Bronchial epithelial cell (primary cell): ENCODE measurements at regions not wholly inside any gene's neighbourhood (a gene's known extent, or its start where the extent isn't known, plus 50 kb on each side); places are given as distances from the start of the nearest gene placed in this dataset.

Experiments
- DNase-seq: peaks from one replicate; pipeline ENCODE4 v3.0.0-alpha.2; 2010; ENCODE audit warnings: low read depth
- FAIRE-seq: peaks from 2 replicates; lab custom pipeline; 2011; peaks lifted over from hg19 to GRCh38; lab: Jason Lieb, UNC
- H3K27me3 ChIP-seq: 2 replicates; pipeline ENCODE4 v1.5.1; 2011; ENCODE audit warnings: low read length; ENCODE audit not compliant: control insufficient read depth, insufficient read depth
- H3K36me3 ChIP-seq: 2 replicates; pipeline ENCODE4 v1.5.1; 2011; ENCODE audit warnings: low read length; ENCODE audit not compliant: control insufficient read depth, insufficient read depth
- H3K4me3 ChIP-seq: 2 replicates; pipeline ENCODE4 v1.5.1; 2011; ENCODE audit warnings: mild to moderate bottlenecking, low read depth, low read length, control low read depth
- CTCF ChIP-seq: IDR thresholded peaks from 2 replicates; pipeline ENCODE4 v1.5.1; 2011; ENCODE audit warnings: mild to moderate bottlenecking, moderate library complexity, low read length, control low read depth, inconsistent platforms; ENCODE audit not compliant: insufficient read depth, severe bottlenecking

GRCh38 chr5:34501016-34501415 lies 155.1 kb upstream of the RAI14 start:
- FAIRE-seq (no peak), DNase-seq (no peak)
- Histone ChIP-seq H3K36me3 (no peaks in the 10 kb centered on the region), H3K27me3 (no peaks in the 10 kb centered on the region), H3K4me3 (no peak overlapping the region)
- TF ChIP-seq CTCF, result no peak

GRCh38 chr5:34501840-34502239 lies 154.3 kb upstream of the RAI14 start:
- Histone ChIP-seq H3K4me3 (no peak overlapping the region), H3K27me3 (no peaks in the 10 kb centered on the region), H3K36me3 (no peaks in the 10 kb centered on the region)
- DNase-seq, result no peak
- no peak for TF ChIP-seq CTCF
- FAIRE-seq, result no peak

- no peaks in the 10 kb centered on the region for H3K27me3 ChIP-seq
- no peaks in the 10 kb centered on the region for H3K36me3 ChIP-seq
Observed at GRCh38 chr5:34502581-34502980, 153.5 kb upstream of the RAI14 start.

GRCh38 chr5:34503379-34504253 lies 152.5 kb upstream of the RAI14 start:
- FAIRE-seq (no peak), DNase-seq (no peak)
- TF ChIP-seq CTCF, result no peak
- H3K36me3 ChIP-seq, result no peaks in the 10 kb centered on the region
- no peaks in the 10 kb centered on the region for H3K27me3 ChIP-seq
- H3K4me3 ChIP-seq, result no peak overlapping the region

More at GRCh38 chr5:34502581-34502980, 153.5 kb upstream of the RAI14 start:
- no peak for FAIRE-seq
- DNase-seq, result no peak
- no peak for TF ChIP-seq CTCF
- no peak overlapping the region for H3K4me3 ChIP-seq

GRCh38 chr5:34504967-34505366 lies 151.2 kb upstream of the RAI14 start:
- H3K4me3 ChIP-seq, result no peak overlapping the region
- no peak for FAIRE-seq
- no peaks in the 10 kb centered on the region for H3K36me3 ChIP-seq
- H3K27me3 ChIP-seq, result no peaks in the 10 kb centered on the region
- TF ChIP-seq CTCF, result no peak
- DNase-seq, result no peak
